ENCODE measurements at regions not wholly inside any gene's neighbourhood (a gene's known extent, or its start where the extent isn't known, plus 50 kb on each side); places are given as distances from the start of the nearest gene placed in this dataset.

- no peak overlapping the region for H3K4me2 ChIP-seq (ENCODE audit: low read depth, low read length, poor library complexity, severe bottlenecking)
- no peak overlapping the region for H3K4me3 ChIP-seq (ENCODE audit: low read length, poor library complexity, severe bottlenecking)
- H3F3A ChIP-seq (ENCODE audit: low read depth), result no peaks in the 10 kb centered on the region
- TF ChIP-seq CTCF (conservative IDR thresholded peaks at IDR 0.05; ENCODE audit: low read length) (no peak), EZH2phosphoT487 (IDR thresholded peaks at IDR 0.05; ENCODE audit: borderline replicate concordance) (no peak)
- H3K4me1 ChIP-seq (ENCODE audit: insufficient read depth, low read length, poor library complexity, severe bottlenecking), result no peaks in the 10 kb centered on the region
- no peaks in the 10 kb centered on the region for H4K20me1 ChIP-seq (ENCODE audit: insufficient read depth, low read length, poor library complexity, severe bottlenecking)
- H3K36me3 ChIP-seq (ENCODE audit: insufficient read depth, low read length), result no peaks in the 10 kb centered on the region
- H3K9me2 ChIP-seq (replicated peaks; ENCODE audit: low read depth, low read length), result no peaks in the 10 kb centered on the region
- no peak overlapping the region for H3K9ac ChIP-seq (ENCODE audit: low read depth, low read length, poor library complexity, severe bottlenecking)
- H3K27me3 ChIP-seq (ENCODE audit: insufficient read depth, low read length, poor library complexity, severe bottlenecking), result no peaks in the 10 kb centered on the region
- no peaks in the 10 kb centered on the region for H3K79me2 ChIP-seq (ENCODE audit: insufficient read depth, low read length)
- H3K9me3 ChIP-seq (ENCODE audit: insufficient read depth, low read depth, low read length), result no peaks in the 10 kb centered on the region
- no peak overlapping the region for H2AFZ ChIP-seq (ENCODE audit: low read length)
Observed at GRCh38 chr6:22681761-22682160, 112.4 kb downstream of the HDGFL1 start.

- no peaks in the 10 kb centered on the region for H3K36me3 ChIP-seq (ENCODE audit: insufficient read depth, low read length)
- no peak overlapping the region for H3K9ac ChIP-seq (ENCODE audit: low read depth, low read length, poor library complexity, severe bottlenecking)
- no peaks in the 10 kb centered on the region for H3F3A ChIP-seq (ENCODE audit: low read depth)
- TF ChIP-seq EZH2phosphoT487 (IDR thresholded peaks at IDR 0.05; ENCODE audit: borderline replicate concordance) (no peak), CTCF (conservative IDR thresholded peaks at IDR 0.05; ENCODE audit: low read length) (no peak)
- no peaks in the 10 kb centered on the region for H3K27me3 ChIP-seq (ENCODE audit: insufficient read depth, low read length, poor library complexity, severe bottlenecking)
- no peaks in the 10 kb centered on the region for H3K4me1 ChIP-seq (ENCODE audit: insufficient read depth, low read length, poor library complexity, severe bottlenecking)
- no peak overlapping the region for H2AFZ ChIP-seq (ENCODE audit: low read length)
- H3K9me3 ChIP-seq (ENCODE audit: insufficient read depth, low read depth, low read length), result no peaks in the 10 kb centered on the region
- H3K4me3 ChIP-seq (ENCODE audit: low read length, poor library complexity, severe bottlenecking), result no peak overlapping the region
- no peaks in the 10 kb centered on the region for H4K20me1 ChIP-seq (ENCODE audit: insufficient read depth, low read length, poor library complexity, severe bottlenecking)
- H3K9me2 ChIP-seq (replicated peaks; ENCODE audit: low read depth, low read length), result no peaks in the 10 kb centered on the region
- no peak overlapping the region for H3K4me2 ChIP-seq (ENCODE audit: low read depth, low read length, poor library complexity, severe bottlenecking)
- no peaks in the 10 kb centered on the region for H3K79me2 ChIP-seq (ENCODE audit: insufficient read depth, low read length)
Observed at GRCh38 chr6:22682979-22683378, 113.6 kb downstream of the HDGFL1 start.

GRCh38 chr6:22690446-22690845, 121.1 kb downstream of the HDGFL1 start:
- no peaks in the 10 kb centered on the region for H3K9me3 ChIP-seq (ENCODE audit: insufficient read depth, low read depth, low read length)
- TF ChIP-seq EZH2phosphoT487 (IDR thresholded peaks at IDR 0.05; ENCODE audit: borderline replicate concordance) (no peak), CTCF (conservative IDR thresholded peaks at IDR 0.05; ENCODE audit: low read length) (no peak)
- H3F3A ChIP-seq (ENCODE audit: low read depth), result no peaks in the 10 kb centered on the region
- no peaks in the 10 kb centered on the region for H3K27me3 ChIP-seq (ENCODE audit: insufficient read depth, low read length, poor library complexity, severe bottlenecking)
- no peak overlapping the region for H3K4me2 ChIP-seq (ENCODE audit: low read depth, low read length, poor library complexity, severe bottlenecking)
- H3K36me3 ChIP-seq (ENCODE audit: insufficient read depth, low read length), result no peaks in the 10 kb centered on the region
- H3K79me2 ChIP-seq (ENCODE audit: insufficient read depth, low read length), result no peaks in the 10 kb centered on the region
- no peak overlapping the region for H3K9ac ChIP-seq (ENCODE audit: low read depth, low read length, poor library complexity, severe bottlenecking)
- no peak overlapping the region for H3K4me3 ChIP-seq (ENCODE audit: low read length, poor library complexity, severe bottlenecking)
- H4K20me1 ChIP-seq (ENCODE audit: insufficient read depth, low read length, poor library complexity, severe bottlenecking), result no peaks in the 10 kb centered on the region
- H2AFZ ChIP-seq (ENCODE audit: low read length), result no peak overlapping the region
- H3K4me1 ChIP-seq (ENCODE audit: insufficient read depth, low read length, poor library complexity, severe bottlenecking), result no peaks in the 10 kb centered on the region
- H3K9me2 ChIP-seq (replicated peaks; ENCODE audit: low read depth, low read length), result no peaks in the 10 kb centered on the region

All from Loucy (cell line).